Ishikawa (cell line): ENCODE measurements at regions not wholly inside any gene's neighbourhood (a gene's known extent, or its start where the extent isn't known, plus 50 kb on each side); places are given as distances from the start of the nearest gene placed in this dataset.

Source experiments
- CEBPB ChIP-seq: IDR thresholded peaks from 2 replicates; pipeline ENCODE4 v1.6.1; 2012
- EGR1 ChIP-seq: IDR thresholded peaks from 2 replicates; pipeline ENCODE4 v1.6.1; 2012
- EP300 ChIP-seq: IDR thresholded peaks from 2 replicates; pipeline ENCODE4 v1.6.1; 2012; ENCODE audit warnings: borderline replicate concordance
- MAX ChIP-seq: IDR thresholded peaks from 2 replicates; pipeline ENCODE4 v1.6.1; 2012
- NFIC ChIP-seq: IDR thresholded peaks from 2 replicates; pipeline ENCODE4 v1.6.1; 2012
- RAD21 ChIP-seq: IDR thresholded peaks from 2 replicates; pipeline ENCODE4 v1.6.1; 2012; ENCODE audit warnings: low read depth
- REST ChIP-seq: IDR thresholded peaks from 2 replicates; pipeline ENCODE4 v1.6.1; 2012; ENCODE audit warnings: low read depth, mild to moderate bottlenecking
- TAF1 ChIP-seq: IDR thresholded peaks from 2 replicates; pipeline ENCODE4 v1.6.1; 2012; ENCODE audit warnings: low read depth, mild to moderate bottlenecking
- YY1 ChIP-seq: IDR thresholded peaks from 2 replicates; pipeline ENCODE4 v1.6.1; 2012; ENCODE audit warnings: low read depth

GRCh38 chr2:37583402-37583801, 88.0 kb downstream of the CDC42EP3 start:
- TF ChIP-seq REST (no peak), EGR1 (no peak), NFIC (no peak), YY1 (no peak), TAF1 (no peak), MAX (no peak), RAD21 (no peak), CEBPB (no peak), EP300 (no peak)
